ENCODE measurements at regions not wholly inside any gene's neighbourhood (a gene's known extent, or its start where the extent isn't known, plus 50 kb on each side); places are given as distances from the start of the nearest gene placed in this dataset.

DNA sequence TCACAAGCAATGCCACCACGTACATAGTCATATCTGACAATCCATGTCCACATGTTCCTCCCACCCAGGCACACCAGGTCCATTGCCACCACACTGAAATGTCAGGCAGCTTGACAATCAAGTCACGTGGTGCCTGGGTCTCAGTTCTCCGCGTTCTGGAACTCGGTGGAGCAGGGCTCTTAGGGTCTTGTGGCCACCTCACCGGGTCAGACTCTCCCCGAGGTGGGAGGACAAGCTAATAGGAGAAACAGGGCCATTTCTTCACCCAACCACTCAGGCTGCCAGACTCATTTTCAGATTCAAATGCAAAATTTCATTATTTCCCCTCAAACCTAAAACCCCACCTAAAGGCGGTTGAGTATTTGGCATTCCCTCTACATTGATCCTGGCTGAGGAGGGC, 200.5 kb upstream of the GAS1 start:
- DNase-seq (ENCODE audit: low spot score) (no peak), ATAC-seq (ENCODE audit: low read depth) (no peak)
- Histone ChIP-seq H3K27ac (ENCODE audit: poor library complexity, severe bottlenecking) (no peak overlapping the region), H3K36me3 (ENCODE audit: low read depth) (no peaks in the 10 kb centered on the region), H3K4me3 (ENCODE audit: severe bottlenecking) (no peak overlapping the region), H3K27me3 (ENCODE audit: insufficient read depth, poor library complexity, severe bottlenecking) (no peaks in the 10 kb centered on the region), H3K4me1 (ENCODE audit: insufficient read depth, poor library complexity, severe bottlenecking) (no peaks in the 10 kb centered on the region), H3K9me3 (ENCODE audit: severe bottlenecking) (no peaks in the 10 kb centered on the region)
- TF ChIP-seq, protein P1, sequence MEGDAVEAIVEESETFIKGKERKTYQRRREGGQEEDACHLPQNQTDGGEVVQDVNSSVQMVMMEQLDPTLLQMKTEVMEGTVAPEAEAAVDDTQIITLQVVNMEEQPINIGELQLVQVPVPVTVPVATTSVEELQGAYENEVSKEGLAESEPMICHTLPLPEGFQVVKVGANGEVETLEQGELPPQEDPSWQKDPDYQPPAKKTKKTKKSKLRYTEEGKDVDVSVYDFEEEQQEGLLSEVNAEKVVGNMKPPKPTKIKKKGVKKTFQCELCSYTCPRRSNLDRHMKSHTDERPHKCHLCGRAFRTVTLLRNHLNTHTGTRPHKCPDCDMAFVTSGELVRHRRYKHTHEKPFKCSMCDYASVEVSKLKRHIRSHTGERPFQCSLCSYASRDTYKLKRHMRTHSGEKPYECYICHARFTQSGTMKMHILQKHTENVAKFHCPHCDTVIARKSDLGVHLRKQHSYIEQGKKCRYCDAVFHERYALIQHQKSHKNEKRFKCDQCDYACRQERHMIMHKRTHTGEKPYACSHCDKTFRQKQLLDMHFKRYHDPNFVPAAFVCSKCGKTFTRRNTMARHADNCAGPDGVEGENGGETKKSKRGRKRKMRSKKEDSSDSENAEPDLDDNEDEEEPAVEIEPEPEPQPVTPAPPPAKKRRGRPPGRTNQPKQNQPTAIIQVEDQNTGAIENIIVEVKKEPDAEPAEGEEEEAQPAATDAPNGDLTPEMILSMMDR (IDR thresholded peaks at IDR 0.05; ENCODE audit: poor library complexity, severe bottlenecking), result no peak

DNA sequence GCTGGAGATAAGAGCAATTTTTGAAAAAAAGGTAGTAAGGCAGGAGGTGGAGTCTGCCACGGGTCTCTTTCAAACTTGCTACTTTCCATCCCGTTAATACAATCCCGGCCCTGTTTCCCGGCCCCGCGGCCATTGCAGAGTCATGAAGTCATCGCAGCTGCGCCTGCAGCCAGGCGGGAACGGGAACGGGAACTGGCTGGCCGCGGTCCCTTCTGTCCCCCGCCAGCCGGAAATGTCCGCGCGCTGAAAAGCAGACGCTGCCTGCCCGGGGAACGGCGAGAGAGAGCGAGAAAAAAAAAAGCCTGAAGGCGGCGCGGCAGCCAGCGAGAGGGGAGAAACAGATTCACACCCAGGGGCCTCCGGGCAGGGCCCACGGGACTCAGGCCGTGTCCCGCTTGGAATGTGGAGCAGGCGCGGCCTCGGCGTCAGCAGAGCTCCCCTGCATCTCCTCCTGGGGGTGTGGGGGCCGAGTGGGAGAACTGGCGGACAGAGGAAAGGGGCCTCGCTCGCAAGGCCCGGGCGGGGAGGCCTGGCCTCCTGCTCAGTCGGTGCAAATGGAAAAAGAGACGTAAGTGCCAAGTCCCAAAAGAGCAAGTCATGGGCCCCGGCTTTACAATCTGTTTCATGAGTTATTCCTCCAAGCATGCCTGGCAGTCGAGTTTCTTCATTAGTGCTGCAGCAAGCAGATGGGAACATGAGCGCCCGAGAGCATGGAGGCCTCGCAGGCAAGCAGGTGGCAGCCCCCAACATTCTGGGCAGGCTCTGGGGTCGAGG, 201.2 kb upstream of the GAS1 start:
- H3K36me3 ChIP-seq (ENCODE audit: low read depth), result no peaks in the 10 kb centered on the region
- TF ChIP-seq, protein P1 (IDR thresholded peaks at IDR 0.05; ENCODE audit: poor library complexity, severe bottlenecking), result no peak
- DNase-seq (ENCODE audit: low spot score) (no peak), ATAC-seq (ENCODE audit: low read depth) (peak; percentile 70)
- H3K4me3 ChIP-seq (ENCODE audit: severe bottlenecking), result peak overlapping the region; percentile 10
- H3K27ac ChIP-seq (ENCODE audit: poor library complexity, severe bottlenecking), result no peak overlapping the region
- no peaks in the 10 kb centered on the region for H3K4me1 ChIP-seq (ENCODE audit: insufficient read depth, poor library complexity, severe bottlenecking)
- H3K9me3 ChIP-seq (ENCODE audit: severe bottlenecking), result no peaks in the 10 kb centered on the region
- H3K27me3 ChIP-seq (ENCODE audit: insufficient read depth, poor library complexity, severe bottlenecking), result no peaks in the 10 kb centered on the region

DNA sequence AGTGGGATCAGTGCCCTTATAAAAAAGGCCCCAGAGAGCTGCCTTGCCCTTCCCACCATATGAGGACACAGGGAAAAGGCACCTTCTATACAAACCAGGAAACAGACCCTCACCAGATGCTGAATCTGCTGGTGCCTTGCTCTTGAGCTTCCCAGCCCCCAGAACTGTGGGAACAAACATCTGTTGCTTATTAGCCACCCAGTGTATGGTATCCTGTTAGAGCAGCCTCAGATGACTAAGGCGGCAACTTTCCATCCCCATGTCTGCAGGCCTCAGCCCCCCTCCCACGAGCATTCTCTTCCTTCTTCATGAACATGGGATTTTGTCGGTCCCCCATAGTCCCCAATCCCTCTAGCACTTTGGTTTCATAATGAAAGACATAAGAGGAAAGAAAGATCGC, 202.5 kb upstream of the GAS1 start:
- ATAC-seq (ENCODE audit: low read depth), result no peak
- H3K4me1 ChIP-seq (ENCODE audit: insufficient read depth, poor library complexity, severe bottlenecking), result no peaks in the 10 kb centered on the region

DNA sequence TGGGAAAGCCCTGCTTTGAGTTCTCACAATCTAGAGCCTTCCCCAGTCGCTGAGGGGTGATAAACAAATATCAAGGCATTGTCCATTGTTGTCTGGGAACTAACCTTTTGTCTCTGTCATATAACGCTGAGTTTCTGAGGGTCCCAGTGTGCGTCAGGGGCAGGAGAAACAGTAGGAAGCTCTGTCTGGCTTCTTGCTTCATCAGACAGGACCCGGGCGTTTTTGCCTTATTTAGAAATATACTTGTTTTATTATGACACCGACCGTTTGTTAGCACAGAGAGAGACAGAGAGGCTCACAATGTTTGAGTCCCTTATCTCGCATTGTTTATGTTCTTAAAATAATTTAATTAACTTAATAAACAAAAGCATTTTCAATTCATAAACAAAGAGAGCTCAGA, 204.9 kb upstream of the GAS1 start:
- no peak for ATAC-seq (ENCODE audit: low read depth)
- no peaks in the 10 kb centered on the region for H3K36me3 ChIP-seq (ENCODE audit: low read depth)
- no peaks in the 10 kb centered on the region for H3K27me3 ChIP-seq (ENCODE audit: insufficient read depth, poor library complexity, severe bottlenecking)
- H3K9me3 ChIP-seq (ENCODE audit: severe bottlenecking), result no peaks in the 10 kb centered on the region
- H3K27ac ChIP-seq (ENCODE audit: poor library complexity, severe bottlenecking), result no peak overlapping the region
- DNase-seq (ENCODE audit: low spot score), result no peak
- no peak overlapping the region for H3K4me3 ChIP-seq (ENCODE audit: severe bottlenecking)
- TF ChIP-seq, protein P1 (IDR thresholded peaks at IDR 0.05; ENCODE audit: poor library complexity, severe bottlenecking), result no peak
- H3K4me1 ChIP-seq (ENCODE audit: insufficient read depth, poor library complexity, severe bottlenecking), result peaks cover 4% of the 10 kb centered on the region

More for the DNA sequence above, 202.5 kb upstream of the GAS1 start:
- Histone ChIP-seq H3K27me3 (ENCODE audit: insufficient read depth, poor library complexity, severe bottlenecking) (no peaks in the 10 kb centered on the region), H3K9me3 (ENCODE audit: severe bottlenecking) (no peaks in the 10 kb centered on the region), H3K36me3 (ENCODE audit: low read depth) (no peaks in the 10 kb centered on the region), H3K27ac (ENCODE audit: poor library complexity, severe bottlenecking) (no peak overlapping the region), H3K4me3 (ENCODE audit: severe bottlenecking) (no peak overlapping the region)
- no peak for DNase-seq (ENCODE audit: low spot score)
- TF ChIP-seq, protein P1 (IDR thresholded peaks at IDR 0.05; ENCODE audit: poor library complexity, severe bottlenecking), result no peak

DNA sequence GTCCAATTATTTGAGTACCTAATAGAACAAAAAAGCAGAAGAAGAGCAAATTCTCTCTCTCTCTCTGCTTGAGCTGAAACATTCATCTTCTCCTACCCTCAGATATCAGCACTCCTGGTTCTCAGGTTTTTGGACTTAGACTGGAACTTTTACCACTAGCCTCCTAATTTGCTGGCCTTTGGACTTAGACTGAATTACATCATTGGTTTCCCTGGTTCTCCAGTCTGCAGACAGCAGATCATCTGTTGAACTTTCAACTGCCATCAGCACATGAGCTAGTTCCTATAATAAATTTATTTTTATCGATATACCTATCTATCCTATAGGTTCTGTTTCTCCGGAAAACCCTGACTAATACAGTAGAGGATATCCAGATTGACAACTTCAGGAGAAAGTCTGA, 208.9 kb upstream of the GAS1 start:
- no peak overlapping the region for H3K4me3 ChIP-seq (ENCODE audit: severe bottlenecking)
- no peak for ATAC-seq (ENCODE audit: low read depth)
- no peaks in the 10 kb centered on the region for H3K9me3 ChIP-seq (ENCODE audit: severe bottlenecking)
- no peak overlapping the region for H3K27ac ChIP-seq (ENCODE audit: poor library complexity, severe bottlenecking)
- H3K27me3 ChIP-seq (ENCODE audit: insufficient read depth, poor library complexity, severe bottlenecking), result no peaks in the 10 kb centered on the region
- no peak for DNase-seq (ENCODE audit: low spot score)
- no peaks in the 10 kb centered on the region for H3K36me3 ChIP-seq (ENCODE audit: low read depth)
- TF ChIP-seq, protein P1 (IDR thresholded peaks at IDR 0.05; ENCODE audit: poor library complexity, severe bottlenecking), result no peak
- peaks cover 11% of the 10 kb centered on the region for H3K4me1 ChIP-seq (ENCODE audit: insufficient read depth, poor library complexity, severe bottlenecking)

Data from RWPE2 (cell line).